HCT116 (cell line): ENCODE measurements at regions not wholly inside any gene's neighbourhood (a gene's known extent, or its start where the extent isn't known, plus 50 kb on each side); places are given as distances from the start of the nearest gene placed in this dataset.

Experiments used
- EZH2 ChIP-seq: fragments of 200-600 bp; sonication (generic); IDR thresholded peaks from 2 replicates; pipeline ENCODE4 v1.6.1; 2017; ENCODE audit warnings: antibody characterized with exemption, mixed run types
- FOSL1 ChIP-seq: IDR thresholded peaks from 2 replicates; pipeline ENCODE4 v1.6.1; 2012; ENCODE audit warnings: low read depth
- POLR2AphosphoS5 ChIP-seq: IDR thresholded peaks from 2 replicates; pipeline ENCODE4 v1.6.1; 2011; ENCODE audit warnings: mild to moderate bottlenecking, low read depth, low read length, moderate library complexity
- SP1 ChIP-seq: IDR thresholded peaks from 2 replicates; pipeline ENCODE4 v1.6.1; 2012; ENCODE audit warnings: low read depth
- TF ChIP-seq, protein P1 (sequence below), 3 experiments: fragments of 200-600 bp in 1 of 3; sonication (generic) in 1 of 3; IDR thresholded peaks in 2 of 3; conservative IDR thresholded peaks in 1 of 3; 2 replicates each; pipeline ENCODE4 v1.5.1; 2012 to 2017; ENCODE audit warnings: low read depth in 2 of 3, low read length in 2 of 3, antibody characterized with exemption in 1 of 3, borderline replicate concordance in 1 of 3, control low read depth in 1 of 3, mild to moderate bottlenecking in 1 of 3, mixed read lengths in 1 of 3, mixed run types in 1 of 3, moderate library complexity in 1 of 3; ENCODE audit not compliant: insufficient read depth in 1 of 3
- TF ChIP-seq, protein P2 (sequence below): IDR thresholded peaks from 2 replicates; pipeline ENCODE4 v1.6.1; 2012

DNA sequence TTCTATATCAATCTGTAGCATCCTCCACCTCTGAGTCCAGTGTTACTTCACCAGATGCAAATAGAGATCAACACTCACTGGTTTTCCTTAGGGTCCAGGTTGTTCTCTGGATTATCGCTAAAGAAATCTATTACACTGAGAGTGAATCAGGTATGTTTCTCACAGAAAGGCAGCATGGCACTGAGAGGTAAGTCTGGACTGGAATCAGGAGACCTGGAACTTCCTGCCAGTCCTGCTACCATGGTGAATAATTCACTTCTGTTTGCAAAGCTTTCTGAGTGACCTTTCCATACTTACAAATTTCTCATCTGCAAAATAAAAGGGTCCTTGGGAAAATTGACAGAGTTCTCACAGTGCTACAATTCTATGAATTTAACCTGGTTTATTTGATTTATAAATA is 1583.3 kb downstream of the MRPL39 start:
- TF ChIP-seq FOSL1 (no peak), SP1 (no peak), POLR2AphosphoS5 (no peak), EZH2 (no peak)
- TF ChIP-seq, protein P1, sequence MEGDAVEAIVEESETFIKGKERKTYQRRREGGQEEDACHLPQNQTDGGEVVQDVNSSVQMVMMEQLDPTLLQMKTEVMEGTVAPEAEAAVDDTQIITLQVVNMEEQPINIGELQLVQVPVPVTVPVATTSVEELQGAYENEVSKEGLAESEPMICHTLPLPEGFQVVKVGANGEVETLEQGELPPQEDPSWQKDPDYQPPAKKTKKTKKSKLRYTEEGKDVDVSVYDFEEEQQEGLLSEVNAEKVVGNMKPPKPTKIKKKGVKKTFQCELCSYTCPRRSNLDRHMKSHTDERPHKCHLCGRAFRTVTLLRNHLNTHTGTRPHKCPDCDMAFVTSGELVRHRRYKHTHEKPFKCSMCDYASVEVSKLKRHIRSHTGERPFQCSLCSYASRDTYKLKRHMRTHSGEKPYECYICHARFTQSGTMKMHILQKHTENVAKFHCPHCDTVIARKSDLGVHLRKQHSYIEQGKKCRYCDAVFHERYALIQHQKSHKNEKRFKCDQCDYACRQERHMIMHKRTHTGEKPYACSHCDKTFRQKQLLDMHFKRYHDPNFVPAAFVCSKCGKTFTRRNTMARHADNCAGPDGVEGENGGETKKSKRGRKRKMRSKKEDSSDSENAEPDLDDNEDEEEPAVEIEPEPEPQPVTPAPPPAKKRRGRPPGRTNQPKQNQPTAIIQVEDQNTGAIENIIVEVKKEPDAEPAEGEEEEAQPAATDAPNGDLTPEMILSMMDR (IDR thresholded peaks at IDR 0.05 in 2 of 3, conservative IDR thresholded peaks at IDR 0.05 in 1 of 3; ENCODE audit: borderline replicate concordance in 1 of 3, insufficient read depth in 1 of 3, low read depth in 2 of 3, low read length in 2 of 3) = no peak
- TF ChIP-seq, protein P2, sequence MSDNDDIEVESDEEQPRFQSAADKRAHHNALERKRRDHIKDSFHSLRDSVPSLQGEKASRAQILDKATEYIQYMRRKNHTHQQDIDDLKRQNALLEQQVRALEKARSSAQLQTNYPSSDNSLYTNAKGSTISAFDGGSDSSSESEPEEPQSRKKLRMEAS = no peak
